ENCODE measurements at regions not wholly inside any gene's neighbourhood (a gene's known extent, or its start where the extent isn't known, plus 50 kb on each side); places are given as distances from the start of the nearest gene placed in this dataset.

DNA sequence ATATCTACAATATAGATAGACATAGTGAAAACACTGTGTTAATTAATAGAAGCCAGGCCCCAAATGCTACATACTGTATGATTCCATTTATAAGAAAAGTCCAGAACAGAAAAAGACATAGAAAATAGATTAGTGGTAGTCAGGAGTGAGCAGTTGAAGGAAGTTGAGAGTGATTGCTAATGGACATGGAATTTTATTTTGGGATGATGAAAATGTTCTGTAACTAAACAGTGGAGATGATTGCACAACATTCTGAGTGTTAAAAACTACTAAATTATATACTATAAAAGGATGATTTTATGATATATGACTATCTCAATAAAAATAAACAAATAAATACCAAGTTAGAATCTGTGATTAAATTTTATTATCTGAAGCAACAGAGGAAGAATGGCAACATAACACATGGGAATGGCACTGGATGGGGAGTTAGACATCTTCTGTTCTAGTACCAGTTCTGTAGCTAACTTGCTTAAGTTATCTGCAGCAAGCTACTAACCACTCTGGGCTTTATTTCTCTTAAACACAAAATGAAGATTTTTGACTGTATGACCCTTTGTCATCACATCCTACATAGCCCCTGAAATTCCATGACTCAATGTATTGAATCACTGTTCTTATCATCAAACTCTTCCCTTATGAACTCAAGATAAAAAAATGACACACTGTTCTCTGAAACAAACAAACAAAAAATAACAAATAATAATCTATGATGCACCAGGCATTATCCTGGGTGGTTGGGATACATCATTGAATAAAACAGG is 612.7 kb downstream of the TBL1XR1 start:
- no peak for TF ChIP-seq EZH2 (IDR thresholded peaks at IDR 0.05; ENCODE audit: borderline replicate concordance, low read depth, low read length, severe bottlenecking)
- TF ChIP-seq, protein P1, sequence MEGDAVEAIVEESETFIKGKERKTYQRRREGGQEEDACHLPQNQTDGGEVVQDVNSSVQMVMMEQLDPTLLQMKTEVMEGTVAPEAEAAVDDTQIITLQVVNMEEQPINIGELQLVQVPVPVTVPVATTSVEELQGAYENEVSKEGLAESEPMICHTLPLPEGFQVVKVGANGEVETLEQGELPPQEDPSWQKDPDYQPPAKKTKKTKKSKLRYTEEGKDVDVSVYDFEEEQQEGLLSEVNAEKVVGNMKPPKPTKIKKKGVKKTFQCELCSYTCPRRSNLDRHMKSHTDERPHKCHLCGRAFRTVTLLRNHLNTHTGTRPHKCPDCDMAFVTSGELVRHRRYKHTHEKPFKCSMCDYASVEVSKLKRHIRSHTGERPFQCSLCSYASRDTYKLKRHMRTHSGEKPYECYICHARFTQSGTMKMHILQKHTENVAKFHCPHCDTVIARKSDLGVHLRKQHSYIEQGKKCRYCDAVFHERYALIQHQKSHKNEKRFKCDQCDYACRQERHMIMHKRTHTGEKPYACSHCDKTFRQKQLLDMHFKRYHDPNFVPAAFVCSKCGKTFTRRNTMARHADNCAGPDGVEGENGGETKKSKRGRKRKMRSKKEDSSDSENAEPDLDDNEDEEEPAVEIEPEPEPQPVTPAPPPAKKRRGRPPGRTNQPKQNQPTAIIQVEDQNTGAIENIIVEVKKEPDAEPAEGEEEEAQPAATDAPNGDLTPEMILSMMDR (IDR thresholded peaks at IDR 0.05; ENCODE audit: borderline replicate concordance, extremely low read depth, low read length, poor library complexity, severe bottlenecking) = no peak
- H3K27ac ChIP-seq (ENCODE audit: low read length) = no peak overlapping the region
- no peak overlapping the region for H2AFZ ChIP-seq (ENCODE audit: low read depth, low read length)
- ATAC-seq (ENCODE audit: insufficient read depth, low read depth) = no peak
- no peaks in the 10 kb centered on the region for H3K27me3 ChIP-seq (ENCODE audit: insufficient read depth, low read length, poor library complexity)
- no peak for DNase-seq
- no peaks in the 10 kb centered on the region for H3K4me1 ChIP-seq (ENCODE audit: insufficient read depth, low read length)
- no peaks in the 10 kb centered on the region for H3K36me3 ChIP-seq (ENCODE audit: insufficient read depth, low read length)
- H3K4me3 ChIP-seq (ENCODE audit: low read depth in 1 of 2, low read length in 2 of 2) = no peak overlapping the region
- H3K4me2 ChIP-seq (ENCODE audit: insufficient read depth, low read length) = no peak overlapping the region
- no peaks in the 10 kb centered on the region for H3K9me3 ChIP-seq (ENCODE audit: insufficient read depth, low read length, severe bottlenecking)
- H4K20me1 ChIP-seq (ENCODE audit: insufficient read depth, low read length) = no peaks in the 10 kb centered on the region
- H3K9ac ChIP-seq (ENCODE audit: low read depth, low read length) = no peak overlapping the region
- H3K79me2 ChIP-seq (ENCODE audit: insufficient read depth, low read length) = no peaks in the 10 kb centered on the region

DNA sequence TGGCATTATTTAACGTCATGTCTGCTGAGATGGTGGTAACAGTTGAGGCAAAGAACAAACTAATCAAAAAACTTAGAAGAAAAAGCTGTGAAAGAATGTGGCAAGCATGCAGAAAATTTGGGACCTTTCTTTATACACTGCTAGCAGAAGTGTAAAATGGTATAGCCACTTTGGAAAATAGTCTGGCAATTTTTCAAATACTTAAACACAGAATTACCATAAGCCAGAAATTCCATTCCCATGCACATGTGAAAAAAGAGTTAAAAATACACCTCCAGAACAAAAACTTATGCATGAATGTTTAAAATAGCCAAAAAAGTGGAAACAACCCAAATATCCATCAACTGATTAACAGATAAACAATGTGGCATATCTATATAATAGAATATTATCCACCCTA is 613.3 kb downstream of the TBL1XR1 start:
- Histone ChIP-seq H3K9ac (ENCODE audit: low read depth, low read length) (no peak overlapping the region), H3K4me3 (ENCODE audit: low read depth in 1 of 2, low read length in 2 of 2) (no peak overlapping the region), H3K27me3 (ENCODE audit: insufficient read depth, low read length, poor library complexity) (no peaks in the 10 kb centered on the region), H3K4me2 (ENCODE audit: insufficient read depth, low read length) (no peak overlapping the region), H3K9me3 (ENCODE audit: insufficient read depth, low read length, severe bottlenecking) (no peaks in the 10 kb centered on the region), H2AFZ (ENCODE audit: low read depth, low read length) (no peak overlapping the region), H3K27ac (ENCODE audit: low read length) (no peak overlapping the region), H4K20me1 (ENCODE audit: insufficient read depth, low read length) (no peaks in the 10 kb centered on the region), H3K79me2 (ENCODE audit: insufficient read depth, low read length) (no peaks in the 10 kb centered on the region), H3K4me1 (ENCODE audit: insufficient read depth, low read length) (no peaks in the 10 kb centered on the region), H3K36me3 (ENCODE audit: insufficient read depth, low read length) (no peaks in the 10 kb centered on the region)
- no peak for DNase-seq
- no peak for TF ChIP-seq EZH2 (IDR thresholded peaks at IDR 0.05; ENCODE audit: borderline replicate concordance, low read depth, low read length, severe bottlenecking)
- TF ChIP-seq, protein P1 (IDR thresholded peaks at IDR 0.05; ENCODE audit: borderline replicate concordance, extremely low read depth, low read length, poor library complexity, severe bottlenecking) = no peak
- no peak for ATAC-seq (ENCODE audit: insufficient read depth, low read depth)

DNA sequence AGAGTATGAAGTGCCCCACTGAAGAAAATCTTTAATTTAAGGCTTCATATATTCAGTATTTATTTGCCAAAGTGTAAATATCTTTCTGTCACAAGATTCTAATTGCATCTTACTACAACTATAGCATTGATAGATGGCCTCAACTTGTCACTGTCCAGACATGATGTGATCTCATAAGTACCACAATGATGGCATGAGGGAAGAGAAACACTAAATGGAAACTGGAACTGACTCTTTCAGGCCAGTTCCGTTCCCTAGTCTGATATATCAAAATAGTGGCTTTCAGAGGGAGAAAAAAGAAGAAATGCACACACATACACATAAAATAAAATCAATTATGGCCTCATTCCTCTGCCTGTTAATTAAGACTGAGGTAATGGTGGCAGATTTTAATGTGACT is 615.7 kb downstream of the TBL1XR1 start:
- no peak overlapping the region for H3K27ac ChIP-seq (ENCODE audit: low read length)
- no peak for DNase-seq
- ATAC-seq (ENCODE audit: insufficient read depth, low read depth) = no peak
- TF ChIP-seq, protein P1 (IDR thresholded peaks at IDR 0.05; ENCODE audit: borderline replicate concordance, extremely low read depth, low read length, poor library complexity, severe bottlenecking) = no peak
- TF ChIP-seq EZH2 (IDR thresholded peaks at IDR 0.05; ENCODE audit: borderline replicate concordance, low read depth, low read length, severe bottlenecking) = no peak
- H4K20me1 ChIP-seq (ENCODE audit: insufficient read depth, low read length) = no peaks in the 10 kb centered on the region
- H3K79me2 ChIP-seq (ENCODE audit: insufficient read depth, low read length) = no peaks in the 10 kb centered on the region
- no peaks in the 10 kb centered on the region for H3K9me3 ChIP-seq (ENCODE audit: insufficient read depth, low read length, severe bottlenecking)
- no peaks in the 10 kb centered on the region for H3K27me3 ChIP-seq (ENCODE audit: insufficient read depth, low read length, poor library complexity)
- no peak overlapping the region for H3K9ac ChIP-seq (ENCODE audit: low read depth, low read length)
- H3K36me3 ChIP-seq (ENCODE audit: insufficient read depth, low read length) = no peaks in the 10 kb centered on the region
- H3K4me3 ChIP-seq (ENCODE audit: low read depth in 1 of 2, low read length in 2 of 2) = no peak overlapping the region
- no peak overlapping the region for H2AFZ ChIP-seq (ENCODE audit: low read depth, low read length)
- no peaks in the 10 kb centered on the region for H3K4me1 ChIP-seq (ENCODE audit: insufficient read depth, low read length)
- no peak overlapping the region for H3K4me2 ChIP-seq (ENCODE audit: insufficient read depth, low read length)
